ENCODE measurements at regions not wholly inside any gene's neighbourhood (a gene's known extent, or its start where the extent isn't known, plus 50 kb on each side); places are given as distances from the start of the nearest gene placed in this dataset.

- no peak for TF ChIP-seq CTCF (conservative IDR thresholded peaks at IDR 0.05; ENCODE audit: low read length)
- TF ChIP-seq EZH2phosphoT487 (IDR thresholded peaks at IDR 0.05; ENCODE audit: borderline replicate concordance, low read depth, low read length) = no peak
These were observed 1126.7 kb upstream of the CDH9 start for GRCh38 chr5:28165096-28165495.

All from OCI-LY7 (cell line).